Fibroblast of upper back skin (primary cell): ENCODE measurements at regions not wholly inside any gene's neighbourhood (a gene's known extent, or its start where the extent isn't known, plus 50 kb on each side); places are given as distances from the start of the nearest gene placed in this dataset.

Source experiments
- DNase-seq: peaks from one replicate; pipeline ENCODE4 v3.0.0-alpha.2; 2013

DNA sequence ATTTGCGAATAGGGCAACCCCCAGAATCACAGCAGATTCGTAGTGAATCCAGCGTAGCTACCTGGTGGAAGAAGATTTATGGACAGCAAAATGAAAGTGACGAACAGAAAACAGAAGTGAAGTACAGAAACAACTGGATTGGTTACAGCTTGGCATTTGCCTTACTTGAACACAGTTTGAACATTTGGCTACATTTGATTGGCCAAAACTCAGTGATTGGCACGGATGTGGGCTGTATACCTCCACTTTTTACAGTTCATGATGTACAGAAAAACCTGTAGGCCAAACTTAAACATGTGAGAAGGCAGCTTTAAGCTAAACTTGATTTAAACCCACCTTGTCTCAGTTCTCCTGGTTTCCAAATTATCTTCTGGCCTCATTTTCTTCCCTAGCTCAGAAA lies 49.9 kb upstream of the AMN1 start:
- no peak for DNase-seq
